ENCODE measurements at regions not wholly inside any gene's neighbourhood (a gene's known extent, or its start where the extent isn't known, plus 50 kb on each side); places are given as distances from the start of the nearest gene placed in this dataset.

DNA sequence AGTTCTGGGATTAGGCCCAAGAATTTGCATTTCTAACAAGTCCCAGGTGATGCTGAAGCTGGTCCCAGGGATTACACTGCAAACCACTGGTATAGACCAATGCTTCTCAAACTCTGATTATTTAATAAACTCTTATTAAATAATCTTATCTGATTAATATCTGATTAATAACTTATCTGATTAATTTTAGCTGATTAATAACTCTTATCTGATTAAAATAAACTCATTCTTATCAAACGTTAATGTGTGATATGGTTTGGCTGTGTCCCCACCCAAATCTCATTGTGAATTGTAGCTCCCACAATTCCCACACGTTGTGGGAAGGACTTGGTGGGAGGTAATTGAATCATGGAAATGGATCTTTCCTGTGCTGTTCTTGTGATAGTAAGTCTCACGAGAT, 78.6 kb upstream of the TANC2 start:
- in situ Hi-C loops (cut with HindIII; ENCODE audit: low sequenced_read_pairs), result no loop called here
- TF ChIP-seq CTCF (IDR thresholded peaks at IDR 0.05; ENCODE audit: low read depth, low read length), result no peak
- no peak overlapping the region for H3K4me3 ChIP-seq (ENCODE audit: low read depth, low read length)
- DNase-seq (ENCODE audit: low read depth, low spot score), result no peak

GRCh38 chr17:62884781-62885180, 76.7 kb upstream of the MARCHF10 start:
- no peak for TF ChIP-seq CTCF (IDR thresholded peaks at IDR 0.05; ENCODE audit: low read depth, low read length)
- in situ Hi-C loops (cut with HindIII; ENCODE audit: low sequenced_read_pairs), result no loop called here
- H3K4me3 ChIP-seq (ENCODE audit: low read depth, low read length), result no peak overlapping the region
- no peak for DNase-seq (ENCODE audit: low read depth, low spot score)

DNA sequence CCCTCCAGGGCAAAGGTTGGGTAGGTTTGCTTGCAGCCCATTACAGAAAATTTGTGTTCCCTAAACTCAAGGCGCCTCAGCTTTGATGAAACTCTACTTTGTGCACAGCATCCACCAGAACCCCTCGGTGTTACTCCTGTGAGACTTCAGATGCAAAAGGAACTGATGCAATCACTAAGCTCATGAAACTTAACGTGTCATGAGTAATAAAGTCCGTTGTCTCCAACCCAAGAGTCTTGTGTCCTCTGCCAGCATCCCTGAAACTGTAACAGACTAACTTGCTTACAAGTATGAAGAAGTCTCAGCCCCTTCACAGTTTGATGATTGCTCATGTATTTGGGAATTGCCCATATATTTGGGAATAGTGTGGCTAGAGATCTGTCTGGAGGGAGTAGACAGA, 74.8 kb upstream of the MARCHF10 start:
- DNase-seq (ENCODE audit: low read depth, low spot score), result no peak
- in situ Hi-C loops (cut with HindIII; ENCODE audit: low sequenced_read_pairs), result no loop called here
- no peak overlapping the region for H3K4me3 ChIP-seq (ENCODE audit: low read depth, low read length)
- TF ChIP-seq CTCF (IDR thresholded peaks at IDR 0.05; ENCODE audit: low read depth, low read length), result no peak

DNA sequence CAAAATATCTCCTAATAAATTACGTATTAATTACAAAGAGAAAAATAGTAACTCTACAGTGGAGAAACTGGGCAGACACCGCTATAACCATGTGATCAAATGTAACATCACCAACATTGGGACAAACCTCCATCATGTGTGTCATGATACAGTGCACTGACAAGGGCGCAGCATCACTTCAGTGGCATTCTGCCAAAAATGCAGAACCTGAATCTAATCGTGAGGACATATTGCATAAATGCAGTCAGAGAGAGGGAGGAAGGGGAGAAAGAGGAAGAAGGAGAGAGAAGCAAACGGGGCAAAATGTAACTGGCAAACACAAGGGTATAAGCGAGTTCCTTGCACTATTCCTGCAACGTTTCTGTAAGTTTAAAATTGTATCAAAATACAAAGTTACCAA, 74.2 kb upstream of the MARCHF10 start:
- DNase-seq (ENCODE audit: low read depth, low spot score), result no peak
- TF ChIP-seq CTCF (IDR thresholded peaks at IDR 0.05; ENCODE audit: low read depth, low read length), result no peak
- in situ Hi-C loops (cut with HindIII; ENCODE audit: low sequenced_read_pairs), result no loop called here
- H3K4me3 ChIP-seq (ENCODE audit: low read depth, low read length), result no peak overlapping the region

DNA sequence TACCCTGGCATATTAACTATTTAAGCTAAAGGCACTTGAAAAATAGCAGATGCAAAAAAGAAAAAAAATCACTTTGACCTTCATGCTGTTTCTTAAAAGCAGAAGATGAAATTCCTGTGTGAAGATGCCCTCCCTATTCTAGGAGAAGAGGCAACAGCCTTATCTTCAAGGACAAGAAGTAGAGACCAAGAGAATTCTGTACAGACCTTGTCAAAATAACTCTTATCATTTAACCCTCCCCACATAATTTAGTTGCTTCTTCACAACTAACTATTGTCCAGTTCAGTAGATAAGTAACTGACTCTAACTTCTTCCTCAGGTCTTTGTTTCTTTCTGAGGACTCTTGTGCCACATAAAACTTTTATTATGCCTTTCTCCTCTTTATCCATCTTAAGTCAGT, 72.0 kb upstream of the MARCHF10 start:
- no peak for DNase-seq (ENCODE audit: low read depth, low spot score)
- in situ Hi-C loops (cut with HindIII; ENCODE audit: low sequenced_read_pairs), result no loop called here
- no peak for TF ChIP-seq CTCF (IDR thresholded peaks at IDR 0.05; ENCODE audit: low read depth, low read length)
- no peak overlapping the region for H3K4me3 ChIP-seq (ENCODE audit: low read depth, low read length)

GRCh38 chr17:62876673-62877405, 68.7 kb upstream of the MARCHF10 start:
- peak; percentile 60 for DNase-seq (ENCODE audit: low read depth, low spot score)
- no peak overlapping the region for H3K4me3 ChIP-seq (ENCODE audit: low read depth, low read length)
- in situ Hi-C loops (cut with HindIII; ENCODE audit: low sequenced_read_pairs), result no loop called here
- no peak for TF ChIP-seq CTCF (IDR thresholded peaks at IDR 0.05; ENCODE audit: low read depth, low read length)

Data from astrocyte of the spinal cord (primary cell).